Choroid plexus epithelial cell (primary cell): ENCODE measurements at regions not wholly inside any gene's neighbourhood (a gene's known extent, or its start where the extent isn't known, plus 50 kb on each side); places are given as distances from the start of the nearest gene placed in this dataset.
"Not testable (repeated sequence)": the region's sequence is repeated elsewhere in the genome, so short reads cannot be mapped to it uniquely, and the experiment has no call there.

Experiments
- DNase-seq: peaks from one replicate; pipeline ENCODE4 v3.0.0-alpha.2; 2010; ENCODE audit warnings: low read depth
- H3K4me3 ChIP-seq: 2 replicates; pipeline ENCODE4 v1.5.1; 2011; ENCODE audit warnings: low read depth, mild to moderate bottlenecking, control low read depth, low read length, moderate library complexity
- TF ChIP-seq, protein P1 (sequence below): conservative IDR thresholded peaks from 2 replicates; pipeline ENCODE4 v1.5.1; 2011; ENCODE audit warnings: low read depth, mild to moderate bottlenecking, control low read depth, inconsistent platforms, low read length, moderate library complexity

DNA sequence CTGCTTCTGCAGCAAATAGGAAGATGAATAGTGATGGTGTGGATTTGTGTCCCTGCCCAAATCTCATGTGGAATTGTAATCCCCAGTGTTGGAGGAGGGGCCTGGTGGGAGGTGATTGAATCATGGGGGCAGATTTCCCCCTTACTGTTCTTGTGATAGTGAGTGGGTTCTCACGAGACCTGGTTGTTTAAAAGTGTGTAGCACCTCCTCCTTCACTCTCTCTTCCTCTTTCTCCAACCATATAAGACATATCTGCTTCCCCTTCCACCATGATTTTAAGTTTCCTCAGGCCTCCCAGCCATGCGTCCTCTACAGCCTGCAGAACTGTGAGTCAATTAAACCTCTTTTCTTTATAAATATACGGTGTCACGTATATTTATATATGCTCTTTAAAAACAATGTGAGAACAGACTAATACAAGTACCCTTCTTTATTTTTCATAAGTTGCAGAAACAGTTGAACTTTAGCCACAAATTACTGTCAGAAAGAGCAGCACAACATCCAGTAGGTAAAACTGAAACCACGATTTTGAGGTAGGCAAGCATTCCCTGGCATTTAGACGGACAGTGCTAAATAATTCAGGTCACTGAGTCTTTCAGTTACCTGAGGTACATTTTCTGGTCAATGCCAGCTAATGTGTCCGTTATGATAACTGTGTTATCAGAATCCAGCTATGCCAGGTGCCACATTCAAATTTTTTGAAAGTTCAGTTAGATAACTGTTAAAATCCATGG lies 79.3 kb upstream of the SPEF2 start:
- H3K4me3 ChIP-seq, result no peak overlapping the region
- no peak for DNase-seq
- TF ChIP-seq, protein P1, sequence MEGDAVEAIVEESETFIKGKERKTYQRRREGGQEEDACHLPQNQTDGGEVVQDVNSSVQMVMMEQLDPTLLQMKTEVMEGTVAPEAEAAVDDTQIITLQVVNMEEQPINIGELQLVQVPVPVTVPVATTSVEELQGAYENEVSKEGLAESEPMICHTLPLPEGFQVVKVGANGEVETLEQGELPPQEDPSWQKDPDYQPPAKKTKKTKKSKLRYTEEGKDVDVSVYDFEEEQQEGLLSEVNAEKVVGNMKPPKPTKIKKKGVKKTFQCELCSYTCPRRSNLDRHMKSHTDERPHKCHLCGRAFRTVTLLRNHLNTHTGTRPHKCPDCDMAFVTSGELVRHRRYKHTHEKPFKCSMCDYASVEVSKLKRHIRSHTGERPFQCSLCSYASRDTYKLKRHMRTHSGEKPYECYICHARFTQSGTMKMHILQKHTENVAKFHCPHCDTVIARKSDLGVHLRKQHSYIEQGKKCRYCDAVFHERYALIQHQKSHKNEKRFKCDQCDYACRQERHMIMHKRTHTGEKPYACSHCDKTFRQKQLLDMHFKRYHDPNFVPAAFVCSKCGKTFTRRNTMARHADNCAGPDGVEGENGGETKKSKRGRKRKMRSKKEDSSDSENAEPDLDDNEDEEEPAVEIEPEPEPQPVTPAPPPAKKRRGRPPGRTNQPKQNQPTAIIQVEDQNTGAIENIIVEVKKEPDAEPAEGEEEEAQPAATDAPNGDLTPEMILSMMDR, result no peak

DNA sequence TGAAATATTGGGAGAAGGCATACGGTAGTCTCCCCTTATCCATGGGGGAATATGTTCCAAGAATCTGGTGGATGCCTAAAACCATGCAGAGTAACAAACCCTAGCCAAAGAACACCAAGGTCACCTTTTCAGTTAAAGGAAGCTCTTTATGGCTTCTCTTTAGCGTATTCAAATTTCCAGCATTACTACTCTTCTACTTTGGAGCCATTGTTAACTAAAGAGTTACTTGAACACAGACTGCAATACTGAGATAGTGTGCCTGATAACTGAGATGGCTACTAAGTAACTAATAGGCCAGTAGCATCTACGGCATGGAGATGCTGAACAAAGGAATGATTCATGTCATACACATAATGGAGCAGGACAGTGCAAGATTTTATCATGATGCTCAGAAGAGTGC lies 84.5 kb upstream of the SPEF2 start:
- no peak for DNase-seq
- TF ChIP-seq, protein P1, result no peak
- H3K4me3 ChIP-seq, result no peak overlapping the region

DNA sequence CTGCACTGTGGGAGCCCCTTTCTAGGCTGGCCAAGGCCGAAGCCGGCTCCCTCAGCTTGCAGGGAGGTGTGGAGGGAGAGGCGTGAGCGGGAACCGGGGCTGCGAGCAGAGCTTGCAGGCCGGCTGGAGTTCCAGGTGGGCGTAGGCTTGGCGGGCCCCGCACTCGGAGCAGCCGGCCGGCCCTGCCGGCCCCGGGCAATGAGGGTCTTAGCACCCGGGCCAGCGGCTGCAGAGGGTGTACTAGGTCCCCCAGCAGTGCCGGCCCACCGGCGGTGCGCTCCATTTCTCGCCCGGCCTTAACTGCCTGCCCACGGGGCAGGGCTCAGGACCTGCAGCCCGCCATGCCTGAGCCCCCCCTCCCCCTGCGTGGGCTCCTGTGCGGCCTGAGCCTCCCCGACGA lies 86.1 kb upstream of the SPEF2 start:
- H3K4me3 ChIP-seq, DNase-seq: not testable (repeated sequence)

DNA sequence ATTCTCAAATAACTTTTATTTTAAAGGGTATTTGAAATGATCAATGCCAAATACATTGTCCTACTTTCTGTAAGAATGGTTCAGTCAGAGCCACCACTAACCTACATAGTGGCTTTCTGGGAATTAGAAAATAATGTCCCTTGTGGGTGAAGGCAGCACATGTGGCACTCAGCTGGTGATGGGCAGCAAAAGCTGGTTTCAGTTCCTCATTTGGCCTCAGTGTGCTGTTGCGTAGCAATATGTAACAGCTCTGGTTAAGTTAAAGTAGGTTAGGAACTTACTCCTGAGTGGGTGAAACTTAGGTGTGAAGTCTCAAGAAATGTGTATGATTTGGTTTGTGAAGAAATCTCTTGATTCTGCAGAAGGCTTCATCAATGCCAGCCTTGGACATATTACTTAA lies 99.6 kb upstream of the SPEF2 start:
- TF ChIP-seq, protein P1, result no peak
- no peak overlapping the region for H3K4me3 ChIP-seq
- no peak for DNase-seq

DNA sequence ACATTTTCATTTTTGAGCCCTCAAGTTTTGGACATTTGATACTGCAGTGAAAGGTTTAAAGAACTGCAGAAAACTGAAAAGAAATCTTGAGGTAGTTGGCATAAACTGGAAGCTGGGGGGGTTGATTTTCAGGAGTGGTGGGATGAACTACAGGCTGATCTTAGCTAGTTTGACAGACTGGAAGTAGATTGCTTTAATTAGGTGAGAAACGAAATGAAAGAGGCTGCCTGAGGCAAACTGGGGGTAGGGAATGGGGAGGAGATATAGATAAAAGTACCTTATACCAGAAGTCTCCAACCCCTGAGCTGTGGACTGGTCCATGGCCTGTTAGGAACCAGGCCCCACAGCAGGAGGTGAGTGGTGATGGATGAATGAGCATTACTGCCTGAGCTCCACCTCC lies 101.4 kb upstream of the SPEF2 start:
- no peak overlapping the region for H3K4me3 ChIP-seq
- TF ChIP-seq, protein P1, result no peak

DNA sequence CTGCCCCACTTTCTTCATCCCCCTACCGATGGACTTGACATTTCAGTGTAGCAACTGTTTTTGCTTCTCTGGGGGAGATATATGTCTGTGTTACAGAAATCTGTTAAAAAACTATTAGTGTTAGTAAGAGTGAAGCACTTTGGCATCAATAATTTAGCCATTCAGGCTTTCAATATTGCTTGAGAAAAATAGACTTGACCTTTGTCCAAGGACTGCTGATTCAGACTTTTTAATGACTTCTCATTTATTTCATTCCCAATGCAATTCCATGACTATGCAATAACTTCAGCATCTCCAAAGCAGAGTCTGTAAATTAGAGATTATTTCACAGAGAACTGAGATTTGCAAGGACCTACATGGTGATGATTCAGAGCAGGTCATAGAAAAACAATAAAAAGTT lies 104.1 kb upstream of the SPEF2 start:
- TF ChIP-seq, protein P1, result no peak
- DNase-seq, result no peak
- no peak overlapping the region for H3K4me3 ChIP-seq

More for the DNA sequence above, 101.4 kb upstream of the SPEF2 start:
- no peak for DNase-seq

DNA sequence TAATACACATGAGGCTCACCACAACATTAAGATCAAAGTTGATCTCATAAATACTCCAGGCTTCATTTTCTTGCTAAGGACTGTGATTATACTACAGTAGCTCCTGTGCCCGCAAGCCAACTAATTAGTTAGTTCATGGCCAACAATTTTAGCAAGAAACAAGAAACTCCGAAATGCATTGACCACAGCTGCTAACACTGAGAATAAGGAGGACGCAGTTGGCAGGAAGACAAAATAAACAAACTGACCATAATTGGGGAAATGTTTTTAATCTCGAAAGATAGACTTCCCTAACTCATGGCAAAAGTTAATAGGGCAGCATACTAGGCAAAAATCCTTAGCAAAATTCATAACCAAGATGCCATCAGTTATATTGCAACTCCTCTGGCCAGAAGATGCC lies 115.5 kb upstream of the SPEF2 start:
- DNase-seq, result no peak
- no peak overlapping the region for H3K4me3 ChIP-seq
- TF ChIP-seq, protein P1, result no peak
